ENCODE measurements at regions not wholly inside any gene's neighbourhood (a gene's known extent, or its start where the extent isn't known, plus 50 kb on each side); places are given as distances from the start of the nearest gene placed in this dataset.

GRCh38 chr11:80165744-80166143 is 724.9 kb upstream of the TENM4 start:
- Histone ChIP-seq H3K18ac (ENCODE audit: extremely low read depth, low read length) (no peak overlapping the region), H3K9ac (replicated peaks in 1 of 4; ENCODE audit: extremely low read depth in 1 of 4, low read depth in 3 of 4, low read length in 3 of 4) (no peak overlapping the region), H3K23ac (ENCODE audit: insufficient read length) (no peak overlapping the region), H4K91ac (replicated peaks; ENCODE audit: insufficient read length, low read length) (no peak overlapping the region), H3K36me3 (ENCODE audit: control insufficient read depth in 2 of 4, insufficient read depth in 4 of 4, low read length in 3 of 4) (no peaks in the 10 kb centered on the region), H3K27me3 (replicated peaks in 1 of 4; ENCODE audit: control insufficient read depth in 3 of 4, extremely low read depth in 1 of 4, insufficient read depth in 3 of 4, low read length in 3 of 4) (no peaks in the 10 kb centered on the region), H3K4me3 (ENCODE audit: extremely low read depth in 1 of 4, insufficient read depth in 2 of 4, low read depth in 3 of 4, low read length in 4 of 4) (no peak overlapping the region), H3K14ac (ENCODE audit: insufficient read length) (no peak overlapping the region), H4K20me1 (replicated peaks in 1 of 2; ENCODE audit: control insufficient read depth in 1 of 2, insufficient read depth in 2 of 2, low read length in 2 of 2) (no peaks in the 10 kb centered on the region), H2BK5ac (ENCODE audit: low read depth, low read length) (no peak overlapping the region), H4K8ac (ENCODE audit: extremely low read depth, insufficient read depth, low read length) (no peak overlapping the region), H2BK15ac (ENCODE audit: low read length) (no peak overlapping the region), H3K4me1 (replicated peaks in 1 of 4; ENCODE audit: control insufficient read depth in 3 of 4, insufficient read depth in 4 of 4, low read length in 3 of 4) (no peaks in the 10 kb centered on the region; a peak in 1 of 7 replicates), H3K27ac (ENCODE audit: low read depth, low read length) (no peak overlapping the region), H2BK20ac (ENCODE audit: low read length) (no peak overlapping the region), H2BK120ac (replicated peaks; ENCODE audit: low read depth, low read length) (no peak overlapping the region), H3K9me3 (ENCODE audit: insufficient read depth in 2 of 2, low read depth in 1 of 2, low read length in 1 of 2) (no peaks in the 10 kb centered on the region), H3K79me2 (ENCODE audit: control insufficient read depth in 1 of 2, insufficient read depth in 2 of 2, low read length in 2 of 2) (no peaks in the 10 kb centered on the region), H4K5ac (ENCODE audit: insufficient read length, low read depth, low read length) (no peak overlapping the region), H3K79me1 (ENCODE audit: low read depth, low read length) (no peaks in the 10 kb centered on the region), H3K56ac (replicated peaks; ENCODE audit: insufficient read length, low read depth, low read length) (no peak overlapping the region), H2AK5ac (ENCODE audit: low read depth, low read length) (no peak overlapping the region), H3K23me2 (ENCODE audit: low read depth, low read length) (no peaks in the 10 kb centered on the region), H2BK12ac (ENCODE audit: low read depth, low read length) (no peak overlapping the region), H3K4ac (replicated peaks; ENCODE audit: insufficient read length, low read depth, low read length) (no peak overlapping the region), H3K4me2 (ENCODE audit: insufficient read depth in 1 of 2, low read depth in 2 of 2, low read length in 2 of 2) (no peak overlapping the region), H2AFZ (ENCODE audit: low read length) (no peak overlapping the region)
- WGBS, 2 experiments (ENCODE audit: extremely low coverage in 1 of 2, insufficient coverage in 1 of 2, insufficient read length in 1 of 2, insufficient replicate concordance in 2 of 2, low coverage in 1 of 2, low lambda C conversion rate in 2 of 2, missing lambda C conversion rate in 1 of 2): 93% methylated on average over 1 of the region's 1 CpG; no CpG with 5 or more reads in 1 of the 2 experiments
- no peak for TF ChIP-seq E2F6 (IDR thresholded peaks at IDR 0.05)
- TF ChIP-seq SP2 (IDR thresholded peaks at IDR 0.05; ENCODE audit: low read length): no peak
- no peak for TF ChIP-seq CREB1 (IDR thresholded peaks at IDR 0.05)
- TF ChIP-seq RNF2 (IDR thresholded peaks at IDR 0.05; ENCODE audit: borderline replicate concordance, low read depth, low read length, missing control alignments, poor library complexity, severe bottlenecking): no peak
- no peak for TF ChIP-seq JUND (IDR thresholded peaks at IDR 0.05; ENCODE audit: low read length)
- TF ChIP-seq POLR2AphosphoS5 (IDR thresholded peaks at IDR 0.05; ENCODE audit: low read depth, low read length): no peak
- TF ChIP-seq SIX5 (IDR thresholded peaks at IDR 0.05; ENCODE audit: low read depth, low read length): no peak
- FAIRE-seq: no peak
- no peak for DNase-seq (ENCODE audit: low read depth in 1 of 2, low spot score in 2 of 2)
- CTCF ChIA-PET (ENCODE audit: partially characterized antibody): interaction anchor here (2.1 kb wide), 1 partner anchor 10 kb away, joined by 9 read pairs; no protein-coding TSS in a partner anchor
- POLR2A ChIA-PET (ENCODE audit: partially characterized antibody): no interaction called here

All from H1 (cell line).